B cell (primary cell): ENCODE measurements at regions not wholly inside any gene's neighbourhood (a gene's known extent, or its start where the extent isn't known, plus 50 kb on each side); places are given as distances from the start of the nearest gene placed in this dataset.

Experiments used
- ATAC-seq: fragments of 200-7000 bp; cut with Tn5 transposase; one replicate; pipeline ENCODE4 v1.10.0; 2021; ENCODE audit warnings: low read depth, mild to moderate bottlenecking, moderate number of reproducible peaks, moderate library complexity
- CTCF ChIA-PET: fragments of 350-600 bp; sonication (Branson Sonifier 250); formaldehyde crosslinking; loops from one replicate; lab custom pipeline; 2021; ENCODE audit warnings: antibody characterized with exemption, inconsistent platforms; lab: Charles Lee
- POLR2A ChIA-PET: fragments of 350-600 bp; sonication (Branson Sonifier 250); formaldehyde crosslinking; loops from one replicate; lab custom pipeline; 2021; ENCODE audit warnings: antibody characterized with exemption; lab: Charles Lee
- DNase-seq: peaks from one replicate; pipeline ENCODE4 v3.0.0; 2013
- H2AFZ ChIP-seq: 2 replicates; pipeline ENCODE4 v1.6.1; 2012; ENCODE audit warnings: mild to moderate bottlenecking, low read depth, low read length; ENCODE audit not compliant: insufficient read depth, poor library complexity, severe bottlenecking
- H3K27ac ChIP-seq, 2 donors: 1 replicate in 1 of 2; 2 replicates in 1 of 2; pipeline ENCODE4 v1.5.1; 2012 to 2013; ENCODE audit warnings: low read length in 2 of 2, mild to moderate bottlenecking in 2 of 2, moderate library complexity in 1 of 2
- H3K27me3 ChIP-seq, 4 experiments: fragments of 200-600 bp in 1 of 4; sonication (generic) in 1 of 4; replicated peaks in 1 of 4; 1 replicate in 2 of 4; 2 replicates in 2 of 4; pipeline versions ENCODE4 v1.6.1 to v1.7.0; 2013 to 2016; ENCODE audit warnings: low read length in 3 of 4, mild to moderate bottlenecking in 2 of 4, mixed read lengths in 1 of 4, moderate library complexity in 1 of 4; ENCODE audit not compliant: insufficient read depth in 4 of 4, control insufficient read depth in 3 of 4; ENCODE audit errors: control extremely low read depth in 1 of 4
- H3K36me3 ChIP-seq, 2 experiments: replicated peaks in 1 of 2; 1 replicate in 1 of 2; 2 replicates in 1 of 2; pipeline versions ENCODE4 v1.6.1 to v1.7.1; 2013; ENCODE audit warnings: low read length in 1 of 2; ENCODE audit not compliant: insufficient read depth in 2 of 2, control insufficient read depth in 1 of 2; ENCODE audit errors: control extremely low read depth in 1 of 2, extremely low read depth in 1 of 2
- H3K4me1 ChIP-seq, 2 donors: fragments of 200-600 bp in 1 of 2; sonication (generic) in 1 of 2; 1 replicate in 1 of 2; 2 replicates in 1 of 2; pipeline versions ENCODE4 v1.5.1 to v1.6.1; 2013 to 2017; ENCODE audit warnings: low read length in 2 of 2; ENCODE audit not compliant: control insufficient read depth in 2 of 2, insufficient read depth in 2 of 2
- H3K4me2 ChIP-seq: replicated peaks from 2 replicates; pipeline ENCODE3; 2012; ENCODE audit warnings: mild to moderate bottlenecking, low read depth, low read length; ENCODE audit not compliant: poor library complexity, severe bottlenecking
- H3K4me3 ChIP-seq, 5 experiments: fragments of 200-600 bp in 1 of 5; sonication (generic) in 1 of 5; 1 replicate in 3 of 5; 2 replicates in 2 of 5; pipeline versions ENCODE4 v1.5.1 to v1.7.0; 2011 to 2016; ENCODE audit warnings: low read length in 4 of 5, mild to moderate bottlenecking in 4 of 5, low read depth in 2 of 5, control low read depth in 1 of 5, moderate library complexity in 1 of 5; ENCODE audit not compliant: insufficient read depth in 1 of 5; ENCODE audit errors: control extremely low read depth in 1 of 5, extremely low read depth in 1 of 5
- H3K79me2 ChIP-seq: fragments of 200-600 bp; sonication (generic); one replicate; pipeline ENCODE4 v1.6.0; 2016; ENCODE audit warnings: low read length; ENCODE audit not compliant: control insufficient read depth, insufficient read depth
- H3K9ac ChIP-seq: fragments of 200-600 bp; sonication (generic); 2 replicates; pipeline ENCODE4 v1.6.1; 2017; ENCODE audit warnings: mild to moderate bottlenecking, low read length, moderate library complexity
- H3K9me3 ChIP-seq, 3 donors: one replicate each; pipeline versions ENCODE4 v1.6.1 to v1.7.1; 2013; ENCODE audit warnings: low read length in 2 of 3; ENCODE audit not compliant: control insufficient read depth in 2 of 3, insufficient read depth in 1 of 3; ENCODE audit errors: control extremely low read depth in 1 of 3
- H4K20me1 ChIP-seq: 2 replicates; pipeline ENCODE4 v1.6.0; 2012; ENCODE audit warnings: mild to moderate bottlenecking, low read length; ENCODE audit not compliant: insufficient read depth, control insufficient read depth, poor library complexity, severe bottlenecking
- H3K27ac Mint-ChIP-seq: one replicate; pipeline ENCODE4 v1.8.0; 2021; ENCODE audit warnings: mixed read lengths
- H3K27me3 Mint-ChIP-seq: one replicate; pipeline ENCODE4 v1.8.0; 2021; ENCODE audit warnings: mixed read lengths
- H3K4me1 Mint-ChIP-seq: one replicate; pipeline ENCODE4 v1.8.0; 2021; ENCODE audit warnings: mixed read lengths
- H3K4me3 Mint-ChIP-seq: one replicate; pipeline ENCODE4 v1.8.0; 2021; ENCODE audit warnings: mixed read lengths
- H3K9me3 Mint-ChIP-seq: one replicate; pipeline ENCODE4 v1.8.0; 2022; ENCODE audit warnings: mixed read lengths; ENCODE audit not compliant: insufficient read depth
- CTCF ChIP-seq: fragments of 200-600 bp; IDR thresholded peaks from one replicate; pipeline ENCODE4 v1.8.0; 2022; ENCODE audit warnings: antibody characterized with exemption, mild to moderate bottlenecking
- EZH2 ChIP-seq: IDR thresholded peaks from 2 replicates; pipeline ENCODE4 v1.6.1; 2012; ENCODE audit warnings: borderline replicate concordance, low read depth, mild to moderate bottlenecking, moderate library complexity, low read length; ENCODE audit not compliant: insufficient read depth, poor library complexity, severe bottlenecking
- WGBS: methylation state at CpG from one replicate; pipeline ENCODE4 v1.1.5; 2013; ENCODE audit warnings: missing lambda C conversion rate; ENCODE audit not compliant: insufficient coverage; 5-methylcytosine and 5-hydroxymethylcytosine counted together
- intact Hi-C: fragments of 100-400 bp; cut with micrococcal nuclease; formaldehyde crosslinking; loops from one replicate; pipeline ENCODE4 v1.10.0; 2022

DNA sequence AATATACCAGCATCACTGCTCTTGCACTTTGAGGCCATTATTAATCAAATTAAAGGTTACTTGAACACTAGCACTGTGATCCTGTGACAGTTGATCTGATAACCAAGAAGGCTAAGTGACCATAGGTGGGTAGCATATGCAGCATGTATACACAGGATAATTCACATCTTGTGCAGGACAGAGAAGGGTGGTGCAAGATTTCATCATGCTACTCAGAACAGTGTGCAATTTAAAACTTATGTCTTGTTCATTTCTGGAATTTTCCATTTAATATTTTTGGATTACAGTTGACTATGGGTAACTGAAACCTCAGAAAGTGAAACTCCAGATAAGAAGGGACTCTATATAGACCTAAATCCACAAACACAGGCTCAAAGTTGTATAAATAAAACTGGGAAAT lies 78.2 kb upstream of the PDE5A start:
- no peaks in the 10 kb centered on the region for H3K79me2 ChIP-seq
- DNase-seq (no peak), ATAC-seq (no peak)
- peaks cover 0 to under 1% (median 0%) of the 10 kb centered on the region in 3 donors for H3K9me3 ChIP-seq
- H3K4me1 Mint-ChIP-seq: peaks cover 4% of the 10 kb centered on the region
- TF ChIP-seq EZH2 (no peak), CTCF (no peak)
- no peak overlapping the region for H3K4me3 Mint-ChIP-seq
- no peaks in the 10 kb centered on the region for H3K36me3 ChIP-seq
- no peak overlapping the region for H2AFZ ChIP-seq
- H3K4me1 ChIP-seq: no peaks in the 10 kb centered on the region
- no peak overlapping the region for H3K27ac Mint-ChIP-seq
- H3K9me3 Mint-ChIP-seq: peaks cover 6% of the 10 kb centered on the region
- no peaks in the 10 kb centered on the region for H4K20me1 ChIP-seq
- H3K4me2 ChIP-seq: no peak overlapping the region
- H3K4me3 ChIP-seq: no peak overlapping the region
- no peak overlapping the region for H3K9ac ChIP-seq
- ChIA-PET CTCF (no interaction called here), POLR2A (interaction anchor here (0.6 kb wide), 1 partner anchor 9 kb away, joined by 4 read pairs; no protein-coding TSS in a partner anchor)
- H3K27me3 Mint-ChIP-seq: no peaks in the 10 kb centered on the region
- intact Hi-C loops: no loop called here
- no peaks in the 10 kb centered on the region for H3K27me3 ChIP-seq
- no peak overlapping the region for H3K27ac ChIP-seq

DNA sequence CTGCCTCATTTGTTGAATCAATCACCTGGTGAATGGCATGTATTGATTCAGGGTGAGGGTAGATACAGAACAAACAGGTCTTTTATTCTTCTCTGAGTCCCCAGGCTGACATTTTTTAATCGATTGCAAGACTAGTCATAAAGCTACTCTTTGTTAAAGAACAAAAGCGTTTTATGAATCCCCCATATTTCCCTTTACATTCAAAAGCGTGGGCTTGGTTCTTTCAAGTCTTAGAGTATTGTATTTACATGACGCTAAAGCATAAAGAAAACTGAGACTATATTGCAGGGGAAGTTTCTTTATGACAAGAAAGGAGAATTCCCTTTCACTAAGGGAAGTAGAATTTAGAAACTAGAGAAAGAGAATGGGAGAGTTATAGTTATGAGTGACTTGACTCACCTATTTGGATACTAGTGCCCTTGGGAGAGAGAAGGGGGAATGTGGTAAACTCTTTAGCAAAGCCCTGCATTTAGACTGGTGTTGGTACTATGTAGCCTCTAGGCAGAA lies 69.3 kb upstream of the PDE5A start:
- Histone ChIP-seq H3K36me3 (no peaks in the 10 kb centered on the region), H3K79me2 (no peaks in the 10 kb centered on the region), H2AFZ (no peak overlapping the region), H3K27ac (no peak overlapping the region), H3K9ac (no peak overlapping the region), H3K4me1 (no peaks in the 10 kb centered on the region), H3K4me2 (no peak overlapping the region), H3K9me3 (no peaks in the 10 kb centered on the region), H3K4me3 (no peak overlapping the region), H4K20me1 (no peaks in the 10 kb centered on the region), H3K27me3 (peaks cover 0 to 5% (median 0%) of the 10 kb centered on the region in 4 experiments)
- DNase-seq (no peak), ATAC-seq (no peak)
- Mint-ChIP-seq H3K27me3 (peaks cover 3% of the 10 kb centered on the region), H3K4me3 (no peak overlapping the region), H3K27ac (no peak overlapping the region), H3K4me1 (no peaks in the 10 kb centered on the region), H3K9me3 (no peaks in the 10 kb centered on the region)
- ChIA-PET POLR2A (no interaction called here), CTCF (no interaction called here)
- intact Hi-C loops: no loop called here
- TF ChIP-seq EZH2 (no peak), CTCF (no peak)
- WGBS: no CpG with 5 or more reads among the region's 4 CpGs
